Peyer's patch (tissue), 4 donors: ENCODE measurements at regions not wholly inside any gene's neighbourhood (a gene's known extent, or its start where the extent isn't known, plus 50 kb on each side); places are given as distances from the start of the nearest gene placed in this dataset.
"Not testable (repeated sequence)": the region's sequence is repeated elsewhere in the genome, so short reads cannot be mapped to it uniquely, and the experiment has no call there.

ENCODE experiments used
- DNase-seq, 3 donors: peaks; one replicate each; pipeline ENCODE4 v3.0.0-alpha.2; 2017 to 2019
- H3K27ac ChIP-seq, 4 donors: fragments of 200-600 bp; sonication (generic); one replicate each; pipeline ENCODE4 v1.5.1; 2016 to 2019
- H3K27me3 ChIP-seq, 2 donors: fragments of 200-600 bp; sonication (generic); one replicate each; pipeline ENCODE4 v1.5.1; 2019
- H3K36me3 ChIP-seq, 3 donors: fragments of 200-600 bp; sonication (generic); one replicate each; pipeline ENCODE4 v1.5.1; 2016 to 2019
- H3K4me1 ChIP-seq, 4 donors: fragments of 200-600 bp; sonication (generic); one replicate each; pipeline ENCODE4 v1.5.1; 2016 to 2019
- H3K4me3 ChIP-seq, 4 donors: fragments of 200-600 bp; sonication (generic); 1 replicate in 3 of 4; 2 replicates in 1 of 4; pipeline ENCODE4 v1.5.1; 2016 to 2019; ENCODE audit warnings: mild to moderate bottlenecking in 1 of 4
- H3K9me3 ChIP-seq, 4 donors: fragments of 200-600 bp; sonication (generic); one replicate each; pipeline ENCODE4 v1.5.1; 2016 to 2019; ENCODE audit warnings: mild to moderate bottlenecking in 1 of 4
- POLR2A ChIP-seq, 2 donors: fragments of 450-650 bp; IDR thresholded peaks; one replicate each; pipeline ENCODE4 v1.5.1; 2017; ENCODE audit warnings: antibody characterized with exemption in 2 of 2, mild to moderate bottlenecking in 2 of 2, moderate library complexity in 2 of 2
- TF ChIP-seq, protein P1 (sequence below), 6 experiments: fragments of 450-650 bp in 4 of 6; fragments of 200-600 bp in 2 of 6; sonication (generic) in 1 of 6; IDR thresholded peaks; one replicate each; pipeline ENCODE4 v1.5.1; 2017 to 2019; ENCODE audit warnings: antibody characterized with exemption in 6 of 6, mild to moderate bottlenecking in 3 of 6, moderate library complexity in 1 of 6

DNA sequence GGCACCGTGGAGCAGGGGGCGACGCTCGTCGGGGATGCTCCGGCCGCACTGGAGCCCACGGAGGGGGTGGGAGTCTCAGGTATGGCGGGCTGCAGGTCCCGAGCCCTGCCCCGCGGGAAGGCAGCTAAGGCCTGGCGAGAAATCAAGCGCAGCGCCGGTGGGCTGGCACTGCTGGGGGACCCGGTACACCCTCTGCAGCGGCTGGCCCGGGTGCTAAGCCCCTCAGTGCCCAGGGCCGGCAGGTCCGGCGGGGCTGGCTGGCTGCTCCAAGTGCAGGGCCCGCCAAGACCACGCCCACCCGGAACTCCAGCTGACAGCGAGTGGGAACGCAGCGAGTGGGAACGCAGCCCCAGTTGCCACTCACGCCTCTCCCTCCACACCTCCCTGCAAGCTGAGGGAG is 676.4 kb downstream of the SI start:
- Histone ChIP-seq H3K27ac (no peak overlapping the region), H3K4me1 (no peaks in the 10 kb centered on the region), H3K36me3 (no peaks in the 10 kb centered on the region), H3K9me3 (no peaks in the 10 kb centered on the region), H3K4me3 (no peak overlapping the region), H3K27me3 (no peaks in the 10 kb centered on the region)
- TF ChIP-seq, protein P1, sequence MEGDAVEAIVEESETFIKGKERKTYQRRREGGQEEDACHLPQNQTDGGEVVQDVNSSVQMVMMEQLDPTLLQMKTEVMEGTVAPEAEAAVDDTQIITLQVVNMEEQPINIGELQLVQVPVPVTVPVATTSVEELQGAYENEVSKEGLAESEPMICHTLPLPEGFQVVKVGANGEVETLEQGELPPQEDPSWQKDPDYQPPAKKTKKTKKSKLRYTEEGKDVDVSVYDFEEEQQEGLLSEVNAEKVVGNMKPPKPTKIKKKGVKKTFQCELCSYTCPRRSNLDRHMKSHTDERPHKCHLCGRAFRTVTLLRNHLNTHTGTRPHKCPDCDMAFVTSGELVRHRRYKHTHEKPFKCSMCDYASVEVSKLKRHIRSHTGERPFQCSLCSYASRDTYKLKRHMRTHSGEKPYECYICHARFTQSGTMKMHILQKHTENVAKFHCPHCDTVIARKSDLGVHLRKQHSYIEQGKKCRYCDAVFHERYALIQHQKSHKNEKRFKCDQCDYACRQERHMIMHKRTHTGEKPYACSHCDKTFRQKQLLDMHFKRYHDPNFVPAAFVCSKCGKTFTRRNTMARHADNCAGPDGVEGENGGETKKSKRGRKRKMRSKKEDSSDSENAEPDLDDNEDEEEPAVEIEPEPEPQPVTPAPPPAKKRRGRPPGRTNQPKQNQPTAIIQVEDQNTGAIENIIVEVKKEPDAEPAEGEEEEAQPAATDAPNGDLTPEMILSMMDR (IDR thresholded peaks at IDR 0.05): no peak
- TF ChIP-seq POLR2A (IDR thresholded peaks at IDR 0.05): no peak
- no peak for DNase-seq

DNA sequence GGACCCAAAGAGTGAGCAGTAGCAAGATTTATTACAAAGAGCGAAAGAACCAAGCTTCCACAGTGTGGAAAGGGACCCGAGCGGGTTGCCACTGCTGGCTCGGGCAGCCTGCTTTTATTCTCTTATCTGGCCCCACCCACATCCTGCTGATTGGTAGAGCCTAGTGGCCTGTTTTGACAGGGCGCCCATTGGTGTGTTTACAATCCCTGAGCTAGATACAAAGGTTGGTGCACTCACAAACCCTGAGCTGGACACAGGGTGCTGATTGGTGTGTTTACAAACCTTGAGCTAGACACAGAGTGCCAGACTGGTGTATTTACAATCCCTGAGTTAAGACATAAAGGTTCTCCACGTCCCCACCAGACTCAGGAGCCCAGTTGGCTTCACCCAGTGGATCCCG is 676.9 kb downstream of the SI start:
- not testable (repeated sequence) for DNase-seq, H3K4me1 ChIP-seq, H3K36me3 ChIP-seq, H3K27me3 ChIP-seq, H3K4me3 ChIP-seq, H3K9me3 ChIP-seq, H3K27ac ChIP-seq

DNA sequence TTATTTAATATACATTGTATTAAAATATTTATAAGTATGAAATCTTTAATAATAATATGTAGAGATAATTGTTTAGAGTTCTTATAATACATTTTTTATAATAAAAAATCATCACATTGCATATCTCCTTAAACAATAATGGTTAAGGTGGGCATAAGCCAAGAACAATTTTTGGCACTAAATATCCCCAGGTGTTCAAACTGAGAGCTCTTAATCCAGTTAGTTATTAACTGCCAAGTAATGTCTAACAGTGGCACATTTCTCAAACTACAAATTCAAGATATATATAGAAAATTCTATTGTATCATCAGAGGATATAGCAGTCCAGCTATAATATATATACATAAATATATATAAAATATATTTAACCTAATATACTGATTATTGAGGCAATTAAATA is 680.8 kb downstream of the SI start:
- Histone ChIP-seq H3K4me1 (no peaks in the 10 kb centered on the region), H3K27ac (no peak overlapping the region)
- no peak for TF ChIP-seq POLR2A (IDR thresholded peaks at IDR 0.05)
- TF ChIP-seq, protein P1 (IDR thresholded peaks at IDR 0.05): no peak

DNA sequence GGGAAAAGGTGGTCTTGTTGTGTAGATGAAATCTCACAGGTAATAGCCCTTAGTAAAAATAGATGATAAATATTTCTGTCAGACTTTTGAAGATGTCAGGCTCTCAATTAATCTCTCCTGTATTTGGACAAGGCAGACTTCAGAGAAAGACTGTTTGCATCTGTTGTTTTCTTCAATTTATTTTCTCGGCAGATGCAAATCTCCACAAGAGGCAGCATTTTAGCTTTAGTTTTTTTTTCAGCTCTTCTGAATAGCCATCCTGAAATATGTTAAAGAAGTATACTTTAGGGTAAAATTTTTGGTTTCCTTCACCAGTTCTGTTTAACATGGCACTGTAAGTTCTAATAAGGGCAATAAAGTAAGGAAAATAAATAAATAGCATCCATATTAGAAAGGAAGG is 685.1 kb downstream of the SI start:
- no peak for TF ChIP-seq POLR2A (IDR thresholded peaks at IDR 0.05)
- TF ChIP-seq, protein P1 (IDR thresholded peaks at IDR 0.05): no peak
- no peak for DNase-seq
- no peaks in the 10 kb centered on the region for H3K27me3 ChIP-seq
- no peaks in the 10 kb centered on the region for H3K4me1 ChIP-seq
- H3K36me3 ChIP-seq: no peaks in the 10 kb centered on the region
- H3K27ac ChIP-seq: no peak overlapping the region
- H3K4me3 ChIP-seq: no peak overlapping the region
- H3K9me3 ChIP-seq: no peaks in the 10 kb centered on the region

More for the DNA sequence above, 680.8 kb downstream of the SI start:
- no peaks in the 10 kb centered on the region for H3K9me3 ChIP-seq
- no peak for DNase-seq
- H3K4me3 ChIP-seq: no peak overlapping the region
- H3K27me3 ChIP-seq: no peaks in the 10 kb centered on the region
- no peaks in the 10 kb centered on the region for H3K36me3 ChIP-seq

DNA sequence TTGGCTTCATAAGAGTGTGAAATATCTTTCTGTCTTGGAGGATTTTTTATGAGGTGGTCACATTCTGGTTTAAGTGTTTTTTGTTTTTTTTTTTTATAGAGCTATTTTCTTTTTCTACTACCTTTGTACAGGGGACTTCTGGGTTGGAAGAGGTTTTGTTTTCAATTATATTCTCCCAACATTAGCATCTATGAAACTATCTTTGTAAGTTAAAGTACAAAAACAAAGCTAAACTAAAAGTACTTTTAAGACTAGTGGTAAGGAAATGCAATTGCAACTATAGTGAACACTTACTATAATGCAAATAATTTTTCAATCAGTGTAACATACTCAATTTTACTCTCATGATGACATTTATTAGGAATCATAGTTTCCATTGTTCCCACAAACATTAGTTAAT is 688.2 kb downstream of the SI start:
- Histone ChIP-seq H3K27ac (no peak overlapping the region), H3K9me3 (no peaks in the 10 kb centered on the region), H3K27me3 (no peaks in the 10 kb centered on the region), H3K36me3 (no peaks in the 10 kb centered on the region), H3K4me1 (no peaks in the 10 kb centered on the region), H3K4me3 (no peak overlapping the region)
- no peak for DNase-seq
- TF ChIP-seq, protein P1 (IDR thresholded peaks at IDR 0.05): no peak
- TF ChIP-seq POLR2A (IDR thresholded peaks at IDR 0.05): no peak

DNA sequence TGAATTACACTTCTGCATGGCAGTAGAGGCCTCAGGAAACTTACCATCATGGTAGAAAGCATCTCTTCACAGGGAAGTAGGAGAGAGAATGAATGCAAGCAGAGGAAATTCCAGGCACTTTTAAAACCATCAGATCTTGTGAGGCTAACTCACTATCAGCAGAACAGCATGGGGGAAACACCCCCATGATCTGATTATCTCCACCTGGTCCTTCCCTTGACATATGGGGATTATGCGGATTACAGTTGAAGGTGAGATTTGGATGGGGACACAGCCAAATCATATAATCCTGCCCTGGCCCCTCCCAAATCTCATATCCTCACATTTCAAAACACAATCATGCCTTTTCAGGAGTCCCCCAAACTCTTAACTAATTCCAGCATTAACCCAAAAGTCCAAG is 691.1 kb downstream of the SI start:
- TF ChIP-seq POLR2A (IDR thresholded peaks at IDR 0.05): no peak
- Histone ChIP-seq H3K4me3 (no peak overlapping the region), H3K4me1 (no peaks in the 10 kb centered on the region), H3K9me3 (no peaks in the 10 kb centered on the region), H3K27me3 (no peaks in the 10 kb centered on the region), H3K36me3 (no peaks in the 10 kb centered on the region), H3K27ac (no peak overlapping the region)
- no peak for DNase-seq

DNA sequence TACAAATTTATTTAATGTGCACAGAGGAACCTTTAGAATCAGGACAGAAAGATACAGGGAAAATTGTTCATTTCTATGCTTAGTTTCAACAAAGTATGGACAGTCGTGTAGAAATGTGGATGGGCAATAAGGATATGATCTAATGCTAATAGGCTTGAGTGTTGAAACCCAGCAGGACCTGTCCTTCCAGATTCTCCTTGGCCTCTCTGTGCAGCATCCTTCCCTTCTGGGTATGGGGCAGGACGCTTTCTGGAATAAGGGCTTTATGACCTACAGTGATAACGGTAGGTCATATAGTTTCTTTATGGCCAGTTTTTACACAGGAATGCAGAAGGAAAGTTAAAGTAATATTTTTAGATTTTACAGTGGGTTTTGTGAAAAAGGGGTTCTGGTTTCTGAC is 698.1 kb downstream of the SI start:
- no peaks in the 10 kb centered on the region for H3K36me3 ChIP-seq
- no peak for DNase-seq
- H3K27ac ChIP-seq: no peak overlapping the region
- no peak overlapping the region for H3K4me3 ChIP-seq
- H3K4me1 ChIP-seq: no peaks in the 10 kb centered on the region
- no peaks in the 10 kb centered on the region for H3K27me3 ChIP-seq
- no peaks in the 10 kb centered on the region for H3K9me3 ChIP-seq
- TF ChIP-seq POLR2A (IDR thresholded peaks at IDR 0.05): no peak
- TF ChIP-seq, protein P1 (IDR thresholded peaks at IDR 0.05): no peak
